Ascending aorta (tissue), 2 donors: ENCODE measurements at regions not wholly inside any gene's neighbourhood (a gene's known extent, or its start where the extent isn't known, plus 50 kb on each side); places are given as distances from the start of the nearest gene placed in this dataset.

ENCODE experiments used
- DNase-seq, 2 donors: peaks; one replicate each; pipeline ENCODE4 v3.0.0-alpha.2; 2019; ENCODE audit warnings: low spot score in 2 of 2
- H3K27ac ChIP-seq, 2 donors: fragments of 200-600 bp; sonication (generic); one replicate each; pipeline ENCODE4 v1.5.1; 2016 to 2017; ENCODE audit warnings: mild to moderate bottlenecking in 1 of 2
- H3K27me3 ChIP-seq: fragments of 200-600 bp; sonication (generic); one replicate; pipeline ENCODE4 v1.5.1; 2017
- H3K36me3 ChIP-seq, 2 donors: fragments of 200-600 bp; sonication (generic); one replicate each; pipeline ENCODE4 v1.5.1; 2016
- H3K4me1 ChIP-seq, 2 donors: fragments of 200-600 bp; sonication (generic); one replicate each; pipeline ENCODE4 v1.5.1; 2016 to 2017; ENCODE audit warnings: mild to moderate bottlenecking in 1 of 2
- H3K4me3 ChIP-seq, 2 donors: fragments of 200-600 bp; sonication (generic); one replicate each; pipeline ENCODE4 v1.5.1; 2016 to 2017; ENCODE audit warnings: mild to moderate bottlenecking in 1 of 2
- H3K9me3 ChIP-seq, 2 donors: fragments of 200-600 bp; sonication (generic); one replicate each; pipeline ENCODE4 v1.5.1; 2016
- intact Hi-C: fragments of 100-400 bp; cut with DNase I; formaldehyde crosslinking; loops from one replicate; pipeline ENCODE4 v1.15.1; 2023
- TF ChIP-seq, protein P1 (sequence below), 3 experiments: fragments of 200-600 bp in 2 of 3; fragments of 450-650 bp in 1 of 3; sonication (generic) in 2 of 3; IDR thresholded peaks; one replicate each; pipeline ENCODE4 v1.5.1; 2016 to 2019; ENCODE audit warnings: antibody characterized with exemption in 3 of 3, mild to moderate bottlenecking in 1 of 3, moderate library complexity in 1 of 3

DNA sequence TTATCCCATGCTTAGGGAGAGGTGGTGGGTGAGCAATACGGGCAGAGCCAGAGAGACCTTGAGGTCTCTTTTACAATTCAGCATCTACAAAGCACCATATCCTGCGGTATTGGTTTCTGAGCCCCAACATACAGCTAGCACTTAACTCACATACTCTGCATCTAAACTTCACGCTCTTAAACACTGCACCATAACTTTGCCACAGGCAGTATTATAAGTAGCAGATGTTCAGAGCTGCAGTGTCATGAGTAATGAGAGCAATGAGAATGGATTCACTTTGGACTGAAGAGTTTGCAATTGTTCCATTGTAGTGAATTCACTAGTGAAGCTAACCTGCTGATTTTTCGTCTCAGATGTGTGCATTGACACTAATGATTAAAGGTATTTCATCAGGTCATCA lies 93.8 kb downstream of the HS3ST1 start:
- Histone ChIP-seq H3K4me3 (no peak overlapping the region), H3K27ac (no peak overlapping the region)

GRCh38 chr4:11328401-11328800 lies 100.3 kb downstream of the HS3ST1 start:
- H3K27me3 ChIP-seq: no peaks in the 10 kb centered on the region
- intact Hi-C loops: no loop called here
- no peak for DNase-seq
- H3K9me3 ChIP-seq: peaks cover 0 to 4% of the 10 kb centered on the region in 2 donors
- H3K27ac ChIP-seq: no peak overlapping the region
- no peaks in the 10 kb centered on the region for H3K36me3 ChIP-seq
- H3K4me3 ChIP-seq: no peak overlapping the region
- TF ChIP-seq, protein P1, sequence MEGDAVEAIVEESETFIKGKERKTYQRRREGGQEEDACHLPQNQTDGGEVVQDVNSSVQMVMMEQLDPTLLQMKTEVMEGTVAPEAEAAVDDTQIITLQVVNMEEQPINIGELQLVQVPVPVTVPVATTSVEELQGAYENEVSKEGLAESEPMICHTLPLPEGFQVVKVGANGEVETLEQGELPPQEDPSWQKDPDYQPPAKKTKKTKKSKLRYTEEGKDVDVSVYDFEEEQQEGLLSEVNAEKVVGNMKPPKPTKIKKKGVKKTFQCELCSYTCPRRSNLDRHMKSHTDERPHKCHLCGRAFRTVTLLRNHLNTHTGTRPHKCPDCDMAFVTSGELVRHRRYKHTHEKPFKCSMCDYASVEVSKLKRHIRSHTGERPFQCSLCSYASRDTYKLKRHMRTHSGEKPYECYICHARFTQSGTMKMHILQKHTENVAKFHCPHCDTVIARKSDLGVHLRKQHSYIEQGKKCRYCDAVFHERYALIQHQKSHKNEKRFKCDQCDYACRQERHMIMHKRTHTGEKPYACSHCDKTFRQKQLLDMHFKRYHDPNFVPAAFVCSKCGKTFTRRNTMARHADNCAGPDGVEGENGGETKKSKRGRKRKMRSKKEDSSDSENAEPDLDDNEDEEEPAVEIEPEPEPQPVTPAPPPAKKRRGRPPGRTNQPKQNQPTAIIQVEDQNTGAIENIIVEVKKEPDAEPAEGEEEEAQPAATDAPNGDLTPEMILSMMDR (IDR thresholded peaks at IDR 0.05): no peak
- H3K4me1 ChIP-seq: no peaks in the 10 kb centered on the region

More for the DNA sequence above, 93.8 kb downstream of the HS3ST1 start:
- intact Hi-C loops: no loop called here
- no peaks in the 10 kb centered on the region for H3K9me3 ChIP-seq
- DNase-seq: no peak
- H3K27me3 ChIP-seq: no peaks in the 10 kb centered on the region
- no peaks in the 10 kb centered on the region for H3K36me3 ChIP-seq
- no peaks in the 10 kb centered on the region for H3K4me1 ChIP-seq
- TF ChIP-seq, protein P1 (IDR thresholded peaks at IDR 0.05): no peak

DNA sequence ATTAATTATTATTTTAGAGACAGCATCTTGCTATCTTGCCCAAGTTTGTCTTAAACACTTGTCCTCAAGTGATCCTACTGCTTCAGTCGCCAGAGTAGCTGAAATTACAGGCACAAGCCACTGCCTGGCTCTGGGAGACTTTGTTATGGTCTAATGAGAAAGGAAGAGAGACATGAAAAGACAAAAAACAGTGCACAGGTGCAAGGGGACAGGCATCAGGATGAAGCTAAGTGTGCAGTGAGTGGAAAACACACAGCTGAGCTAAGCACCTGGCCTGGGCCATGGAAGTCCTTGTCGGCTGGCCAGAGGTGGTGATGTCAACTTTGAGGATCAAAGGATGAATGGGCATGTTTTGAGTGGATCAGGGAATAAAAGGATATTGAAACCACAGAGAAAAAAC lies 102.7 kb downstream of the HS3ST1 start:
- TF ChIP-seq, protein P1 (IDR thresholded peaks at IDR 0.05): no peak
- H3K36me3 ChIP-seq: no peaks in the 10 kb centered on the region
- intact Hi-C loops: no loop called here
- no peaks in the 10 kb centered on the region for H3K4me1 ChIP-seq
- peaks cover 0 to 4% of the 10 kb centered on the region in 2 donors for H3K9me3 ChIP-seq
- no peaks in the 10 kb centered on the region for H3K27me3 ChIP-seq
- no peak overlapping the region for H3K4me3 ChIP-seq
- H3K27ac ChIP-seq: no peak overlapping the region
- DNase-seq: no peak

DNA sequence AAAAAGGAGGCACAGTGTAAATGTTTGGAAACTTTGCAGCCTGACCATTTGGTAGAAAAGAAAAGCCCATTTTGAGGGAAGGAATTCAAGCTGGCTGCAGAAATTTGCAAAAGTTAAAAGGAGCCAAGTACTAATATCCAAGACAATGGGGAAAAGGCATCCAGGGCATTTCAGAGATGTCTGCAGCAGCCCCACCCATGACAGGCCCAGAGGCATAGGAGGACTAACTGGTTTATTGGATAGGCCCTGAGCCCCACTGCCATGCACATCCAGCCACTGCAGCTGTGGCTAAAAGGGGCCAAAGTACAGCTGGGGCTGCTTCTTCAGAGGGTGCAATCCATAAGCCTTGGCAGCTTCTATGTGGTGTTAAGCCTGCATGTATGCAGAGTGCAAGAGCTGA lies 104.9 kb downstream of the HS3ST1 start:
- DNase-seq: no peak
- Histone ChIP-seq H3K27ac (no peak overlapping the region), H3K27me3 (no peaks in the 10 kb centered on the region), H3K9me3 (peaks cover 0 to 4% of the 10 kb centered on the region in 2 donors), H3K4me3 (no peak overlapping the region), H3K36me3 (no peaks in the 10 kb centered on the region), H3K4me1 (no peaks in the 10 kb centered on the region)
- intact Hi-C loops: no loop called here
- TF ChIP-seq, protein P1 (IDR thresholded peaks at IDR 0.05): no peak

GRCh38 chr4:11313157-11313943 lies 115.3 kb downstream of the HS3ST1 start:
- Histone ChIP-seq H3K27ac (no peak overlapping the region), H3K4me1 (no peaks in the 10 kb centered on the region), H3K36me3 (no peaks in the 10 kb centered on the region), H3K9me3 (no peaks in the 10 kb centered on the region), H3K4me3 (no peak overlapping the region), H3K27me3 (no peaks in the 10 kb centered on the region)
- TF ChIP-seq, protein P1 (IDR thresholded peaks at IDR 0.05): no peak
- intact Hi-C loops: no loop called here
- DNase-seq: no peak
